LoVo (cell line): ENCODE measurements at regions not wholly inside any gene's neighbourhood (a gene's known extent, or its start where the extent isn't known, plus 50 kb on each side); places are given as distances from the start of the nearest gene placed in this dataset.

Experiments used
- DNase-seq: peaks from one replicate; pipeline ENCODE4 v3.0.0-alpha.2; 2016; ENCODE audit warnings: low spot score

DNA sequence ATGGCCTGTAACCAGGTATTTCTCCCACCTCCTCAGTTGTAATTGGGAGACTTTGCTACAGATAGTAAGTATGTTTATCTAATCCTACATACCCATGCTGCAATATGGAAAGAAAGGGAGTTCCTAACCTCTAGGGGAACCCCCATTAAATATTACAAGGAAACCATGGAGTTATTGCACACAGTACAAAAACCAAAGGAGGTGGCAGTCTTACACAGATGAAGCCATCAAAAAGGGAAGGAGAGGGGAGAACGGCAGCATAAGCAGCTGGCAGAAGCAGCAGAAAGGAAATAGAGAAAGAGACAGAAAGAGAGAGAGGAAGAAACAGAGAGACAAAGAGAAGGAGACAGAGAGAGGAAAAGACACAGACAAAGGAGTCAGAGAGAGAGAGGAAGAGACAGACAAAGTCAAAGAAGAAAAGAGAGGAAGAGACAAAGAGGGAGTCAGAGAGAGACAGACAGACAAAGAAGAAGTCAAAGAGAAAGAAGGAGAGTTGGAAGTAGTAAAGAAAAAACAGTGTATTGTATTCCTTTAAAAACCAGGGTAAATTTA, 142.9 kb downstream of the FASLG start:
- DNase-seq = no peak

DNA sequence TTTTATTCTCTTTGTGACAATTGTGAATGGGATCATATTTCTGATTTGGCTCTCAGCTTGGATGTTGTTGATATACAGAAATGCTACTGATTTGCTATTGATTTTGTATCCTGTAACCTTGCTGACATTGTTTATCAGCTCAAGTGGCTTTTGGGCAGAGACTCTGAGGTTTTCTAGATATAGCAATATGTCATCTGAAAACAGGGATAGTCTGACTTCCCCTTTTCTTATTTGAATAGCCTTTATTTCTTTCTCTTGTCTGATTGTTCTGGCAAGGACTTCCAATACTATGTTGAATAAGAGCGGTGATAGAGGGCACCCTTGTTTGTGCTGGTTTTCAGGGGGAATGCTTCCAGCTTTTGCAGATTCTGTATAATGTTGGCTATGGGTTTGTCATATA, 150.8 kb downstream of the FASLG start:
- DNase-seq = no peak

DNA sequence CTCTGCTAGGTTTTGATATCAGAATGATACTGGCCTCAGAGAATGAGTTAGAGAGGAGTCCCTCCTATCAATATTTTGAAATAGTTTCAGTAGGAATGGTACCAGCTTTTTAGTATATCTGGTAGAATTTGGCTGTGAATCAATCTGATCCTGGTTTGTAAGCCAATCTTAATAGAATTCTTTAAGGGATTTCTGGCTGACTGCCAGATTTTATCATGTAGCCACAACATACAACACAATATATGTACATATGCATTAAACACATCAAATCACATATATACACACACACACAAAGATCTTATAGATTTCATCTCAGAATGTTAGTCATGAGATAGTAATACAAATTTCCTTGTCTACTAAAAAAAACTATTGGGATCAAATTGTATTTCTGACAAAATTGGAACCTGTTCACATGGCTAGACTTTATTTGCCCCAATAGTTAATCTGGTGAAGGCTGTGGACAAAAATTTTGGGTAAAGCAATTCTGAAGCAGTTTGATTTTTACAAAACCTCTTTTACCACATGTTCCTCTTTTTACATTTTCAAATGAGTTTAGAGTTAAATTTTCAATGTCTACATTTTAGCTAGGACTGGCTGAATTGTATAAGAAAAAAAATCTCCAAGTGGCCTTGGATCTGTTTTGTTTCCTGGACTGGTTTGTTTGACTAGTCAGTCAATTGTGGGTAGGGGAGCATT, 151.7 kb downstream of the FASLG start:
- DNase-seq = no peak

DNA sequence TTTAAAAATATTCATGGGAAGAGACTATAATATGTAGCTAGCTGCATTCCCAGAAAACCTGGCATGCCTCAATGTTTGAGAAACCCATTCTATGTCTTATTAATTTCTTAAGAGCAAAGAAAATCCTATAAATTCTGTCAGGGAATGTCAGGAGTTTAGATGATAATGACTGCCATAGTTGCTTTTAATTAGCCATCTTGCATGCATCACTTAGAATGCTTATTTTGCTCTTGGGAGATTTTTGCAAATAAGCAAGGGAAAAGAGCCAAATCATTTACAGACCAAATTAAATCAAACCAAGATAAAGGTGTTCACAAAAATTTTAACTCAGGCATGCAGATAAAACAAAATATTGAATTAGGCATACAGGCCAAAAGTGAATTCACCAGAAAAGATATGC, 152.8 kb downstream of the FASLG start:
- DNase-seq = no peak

DNA sequence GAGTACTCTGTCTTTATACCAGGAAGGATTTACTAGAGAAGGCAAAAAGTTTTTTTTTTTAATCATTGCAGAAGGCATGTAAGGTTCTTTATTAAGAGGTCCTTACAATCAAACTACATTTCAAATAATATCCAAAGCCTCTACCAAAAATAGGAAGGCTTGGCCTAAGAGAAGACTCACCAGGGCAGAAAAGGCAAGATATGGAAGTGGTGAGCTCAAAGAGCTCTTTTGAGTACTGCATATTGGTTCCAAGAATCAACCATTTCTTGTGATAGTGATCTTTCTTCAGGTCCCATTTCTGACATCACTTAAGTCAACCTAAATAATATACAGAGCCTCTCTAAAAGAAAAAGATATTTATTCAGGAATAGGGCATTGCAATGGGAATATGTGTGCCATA, 153.2 kb downstream of the FASLG start:
- DNase-seq = no peak

DNA sequence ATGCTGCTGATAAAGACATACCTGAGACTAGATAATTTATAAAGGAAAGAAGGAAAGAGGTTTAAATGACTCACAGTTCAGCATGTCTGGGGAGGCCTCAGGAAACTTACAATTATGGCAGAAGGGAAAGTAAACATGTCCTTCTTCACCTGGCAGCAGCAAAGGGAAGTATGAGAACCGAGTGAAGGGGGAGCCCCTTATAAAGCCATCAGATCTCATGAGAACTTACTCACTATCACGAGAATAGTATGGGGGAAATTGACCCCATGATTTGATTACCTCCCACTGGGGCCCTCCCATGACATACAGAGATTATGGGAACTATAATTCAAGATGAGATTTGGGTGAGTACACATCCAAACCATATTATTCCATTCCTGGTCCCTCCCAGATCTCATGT, 154.4 kb downstream of the FASLG start:
- no peak for DNase-seq

DNA sequence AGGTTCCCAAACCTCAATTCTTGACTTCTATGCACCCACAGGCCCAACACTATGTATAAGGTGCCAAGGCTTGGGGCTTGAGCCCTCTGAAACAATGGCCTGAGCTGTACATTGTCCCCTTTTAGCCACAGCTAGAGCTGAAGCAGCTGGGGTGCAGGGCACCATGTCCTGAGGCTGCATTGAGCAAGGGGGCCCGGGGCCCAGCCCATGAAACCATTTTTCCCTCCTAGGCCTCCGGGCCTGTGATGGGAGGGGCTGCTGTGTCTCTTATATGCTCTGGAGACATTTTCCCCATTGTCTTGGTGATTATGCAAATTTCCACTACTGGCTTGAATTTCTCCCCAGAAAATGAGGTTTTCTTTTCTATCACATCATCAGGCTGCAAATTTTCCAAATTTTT, 155.5 kb downstream of the FASLG start:
- no peak for DNase-seq

DNA sequence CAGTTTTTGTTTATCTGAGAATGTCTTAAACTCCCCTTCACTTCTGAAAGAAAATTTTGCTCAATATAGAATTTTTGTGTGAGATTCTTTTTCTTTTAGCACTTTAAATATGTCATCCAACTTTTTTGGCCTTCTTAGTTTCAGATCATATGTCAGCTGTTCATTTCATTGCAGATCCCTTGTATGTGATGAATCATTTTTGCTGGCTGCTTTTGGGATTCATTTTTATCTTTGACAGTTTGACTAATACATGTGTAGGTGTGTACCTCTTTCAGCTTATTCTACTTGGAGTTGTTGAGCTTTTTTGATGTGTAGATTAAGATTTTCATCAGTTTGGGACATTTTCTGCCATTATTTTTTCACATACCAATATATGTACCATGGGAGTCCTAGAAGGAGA, 156.8 kb downstream of the FASLG start:
- no peak for DNase-seq

DNA sequence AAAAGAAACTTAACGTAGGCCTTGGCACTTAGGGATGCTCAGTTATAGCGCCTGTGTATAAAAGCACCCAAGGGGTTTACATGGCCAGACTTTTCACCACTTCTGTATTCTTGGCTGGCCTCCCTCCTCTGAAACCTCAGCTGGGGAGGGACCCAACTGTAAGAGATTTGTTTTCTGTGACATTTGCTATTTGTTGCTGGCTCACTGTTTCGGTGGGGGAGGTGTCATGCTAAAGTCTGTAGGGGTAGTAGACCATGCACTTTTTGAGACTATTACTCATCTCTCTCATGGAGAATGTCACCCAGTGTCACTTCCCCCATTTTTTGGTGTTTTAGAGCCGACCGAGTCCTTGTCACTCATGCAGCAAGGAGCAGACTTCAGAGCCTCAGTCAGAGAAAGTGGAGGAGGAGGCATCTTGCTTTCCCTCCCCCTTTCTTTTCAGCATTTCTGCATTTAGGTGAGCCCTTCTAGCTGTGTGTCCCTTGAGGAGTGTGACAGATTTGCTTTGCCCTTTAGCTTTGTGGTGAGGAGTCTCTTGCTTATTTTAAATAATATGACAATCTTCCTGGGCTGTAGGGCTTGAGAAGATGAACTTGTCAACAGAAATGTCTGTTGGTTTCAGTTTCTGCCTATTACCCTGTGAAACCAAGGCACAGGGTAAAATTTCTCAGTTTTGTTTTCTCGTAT, 160.1 kb downstream of the FASLG start:
- DNase-seq = no peak

DNA sequence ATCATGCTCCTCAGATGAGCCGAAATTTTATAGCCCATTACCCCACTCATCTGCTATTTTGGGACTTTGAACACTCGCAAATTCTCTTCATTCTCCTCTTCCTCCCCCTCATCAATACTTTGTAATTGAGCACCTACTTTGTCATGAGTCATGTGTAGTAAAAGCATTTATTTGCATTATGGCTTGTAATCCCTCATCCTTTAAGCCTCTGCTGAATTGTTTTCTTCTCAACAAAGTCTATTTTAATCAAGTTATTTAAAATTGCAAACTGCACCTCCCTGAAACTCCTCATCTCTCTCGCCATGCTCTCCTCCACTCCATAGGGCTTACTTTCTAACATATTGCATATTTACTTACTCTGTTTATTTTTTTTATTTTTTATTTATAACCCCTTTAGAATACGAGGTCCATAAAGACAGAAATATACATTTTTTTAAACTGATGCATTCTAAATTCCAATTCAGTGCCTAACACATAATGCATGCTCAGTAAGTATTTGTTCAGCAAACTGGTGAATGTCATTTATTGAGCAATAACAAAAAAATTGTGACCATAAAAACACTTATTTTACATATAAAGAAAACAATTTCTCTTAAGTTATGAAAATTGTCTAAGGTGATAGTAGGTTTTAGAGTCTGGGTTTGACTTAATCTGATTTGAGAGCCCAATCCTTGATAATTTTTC, 161.7 kb downstream of the FASLG start:
- no peak for DNase-seq

DNA sequence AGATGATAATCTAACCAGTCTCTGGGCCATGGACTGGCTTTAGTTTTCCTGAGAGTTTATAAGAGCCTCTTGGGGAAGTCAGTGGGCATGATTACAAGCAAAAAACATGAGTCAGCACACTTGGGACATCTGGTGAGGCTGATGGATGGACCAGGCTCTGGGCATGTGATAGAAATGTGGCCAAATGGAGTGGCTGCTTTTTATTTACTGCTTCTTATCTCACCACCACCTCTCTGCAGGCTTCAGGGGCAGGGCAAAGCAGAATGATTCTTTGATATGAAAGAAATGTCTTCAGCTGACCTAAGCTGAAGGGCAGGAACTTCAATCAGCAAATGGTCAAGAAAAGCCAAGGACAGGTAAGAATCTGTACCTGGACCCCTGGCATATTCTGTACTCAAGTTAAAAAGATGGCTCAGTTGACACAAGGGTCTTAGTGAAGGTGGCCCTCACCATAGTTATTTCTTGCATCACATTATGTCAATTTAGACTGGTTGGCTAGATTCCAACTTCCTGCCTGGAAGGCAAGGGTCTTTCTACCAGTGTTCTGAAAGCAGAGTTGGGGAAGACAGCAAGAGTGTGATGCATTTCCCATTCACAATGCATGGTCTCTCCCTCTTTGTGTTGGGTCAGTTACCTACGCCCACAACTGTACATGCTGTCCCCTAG, 162.8 kb downstream of the FASLG start:
- no peak for DNase-seq

DNA sequence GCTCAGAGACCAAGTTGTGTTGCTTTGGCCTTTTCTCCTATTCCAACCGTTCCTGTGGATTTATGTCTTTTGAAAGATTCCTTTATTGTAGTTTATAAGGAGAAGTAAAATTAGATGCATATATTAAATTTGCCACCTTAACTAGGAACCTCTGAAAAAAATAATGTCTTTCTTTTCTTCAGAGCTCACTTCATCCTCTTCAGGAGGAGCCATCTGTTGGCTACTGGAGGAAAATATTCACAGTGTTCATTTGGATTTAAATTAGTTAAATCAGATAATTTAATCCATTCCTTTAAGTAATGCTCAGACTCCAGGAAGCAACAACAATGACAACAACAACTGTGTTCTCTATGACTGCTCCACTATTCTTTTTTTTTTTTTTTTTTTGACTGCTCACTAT, 164.0 kb downstream of the FASLG start:
- DNase-seq = no peak

DNA sequence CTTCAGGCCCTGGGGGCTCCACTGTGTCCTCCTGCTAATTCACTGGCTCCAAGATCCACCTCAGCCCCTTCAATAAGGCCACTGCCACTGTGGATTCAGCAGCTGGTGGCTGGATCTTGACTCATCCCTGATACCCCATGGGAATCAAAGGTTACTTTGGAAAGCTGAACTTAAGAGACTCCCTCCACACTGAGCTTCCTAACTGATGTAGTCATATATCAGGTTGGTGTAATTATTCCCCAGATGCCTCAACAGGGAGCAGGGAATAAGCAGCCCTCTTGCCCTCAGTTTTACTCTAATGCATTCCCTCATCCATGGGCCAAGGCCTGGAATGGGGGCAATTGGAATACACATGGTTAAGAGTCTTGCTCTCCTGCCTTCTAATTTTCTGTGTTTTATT, 164.6 kb downstream of the FASLG start:
- no peak for DNase-seq

DNA sequence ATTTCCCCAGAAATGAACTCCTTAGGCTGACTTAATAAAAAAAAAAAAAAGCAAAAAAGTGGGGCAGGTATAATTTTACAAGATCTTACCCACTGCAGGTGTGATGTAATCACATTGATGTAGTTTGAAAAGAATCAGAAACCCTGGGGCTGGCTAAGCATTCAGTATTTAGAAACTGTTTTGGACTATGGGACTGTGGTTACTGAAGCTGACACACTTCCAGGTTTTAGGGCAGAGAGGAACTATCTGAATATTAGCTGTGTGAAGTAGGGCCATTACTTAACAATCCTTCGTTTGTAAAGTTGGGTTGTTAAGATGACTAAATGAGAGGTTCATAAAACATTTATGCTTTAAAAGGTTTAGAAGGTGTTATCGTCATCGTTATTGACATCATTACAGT, 165.3 kb downstream of the FASLG start:
- no peak for DNase-seq

DNA sequence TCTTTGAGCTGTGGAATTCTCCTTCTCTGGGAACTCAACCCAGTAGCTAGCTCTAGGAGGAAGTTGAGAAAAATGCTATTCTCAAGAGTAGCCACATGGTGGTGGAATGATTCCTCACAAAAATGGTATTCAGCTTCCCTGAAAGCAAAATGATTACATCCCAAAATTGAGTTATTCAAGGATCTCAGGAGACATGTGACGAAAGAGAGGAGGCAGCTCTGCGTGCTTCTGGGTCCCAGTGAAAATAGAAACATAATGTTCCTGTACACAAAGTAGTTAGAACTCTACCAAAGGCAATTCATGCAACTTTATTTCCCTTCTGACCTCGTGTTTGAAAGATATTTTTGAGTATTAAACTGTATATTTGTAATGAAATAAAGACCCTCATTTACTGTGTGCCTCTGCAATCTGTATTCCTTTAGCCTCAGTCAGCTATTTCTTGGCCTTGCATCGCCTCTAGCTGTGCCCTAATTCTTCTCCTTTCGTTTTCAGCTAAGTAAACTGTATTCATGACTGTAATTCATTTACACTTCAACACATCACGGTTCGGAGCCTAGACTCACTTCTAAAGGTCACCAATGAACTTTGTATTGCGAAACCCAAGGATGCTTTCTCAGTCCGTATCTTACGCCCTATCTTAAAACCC, 167.3 kb downstream of the FASLG start:
- peak; percentile 63 for DNase-seq

DNA sequence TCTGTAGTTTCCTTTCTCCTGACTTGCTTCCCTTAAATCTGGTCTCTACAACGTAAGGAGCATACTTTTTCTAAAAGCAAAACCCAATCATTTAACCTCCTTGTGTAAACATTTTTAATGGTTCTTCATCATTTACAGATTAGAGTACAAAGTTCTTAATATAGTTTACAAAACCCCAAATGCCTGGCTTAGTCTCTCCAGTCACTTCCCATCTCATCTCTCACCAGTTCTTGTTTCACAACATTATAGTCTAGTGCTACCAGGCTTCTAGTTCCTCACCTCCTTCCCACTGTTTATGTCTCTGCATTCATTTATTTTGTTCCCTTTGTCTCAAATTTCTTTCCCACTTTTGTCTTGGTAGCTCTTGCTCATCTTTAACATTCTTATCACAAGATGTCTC, 168.4 kb downstream of the FASLG start:
- DNase-seq = no peak

DNA sequence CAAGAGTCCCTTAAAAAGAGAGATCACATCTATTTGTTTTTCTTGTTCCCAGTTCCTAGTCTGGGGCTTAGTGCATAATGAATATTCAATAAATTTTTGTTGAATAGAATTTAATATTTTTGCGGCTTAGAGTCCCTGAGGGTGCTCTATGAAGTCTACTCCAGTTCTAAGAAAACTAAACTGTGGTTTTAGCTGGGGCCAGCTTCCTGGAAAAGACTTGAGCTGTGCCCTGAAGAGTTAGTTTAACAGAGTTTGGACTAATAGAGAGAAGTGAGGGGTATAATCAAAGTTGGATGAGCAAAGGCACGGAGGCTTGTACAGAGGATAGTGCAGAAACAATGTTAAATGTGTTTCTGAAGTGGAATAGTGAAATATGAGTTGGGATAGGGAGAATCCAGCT, 168.9 kb downstream of the FASLG start:
- no peak for DNase-seq

DNA sequence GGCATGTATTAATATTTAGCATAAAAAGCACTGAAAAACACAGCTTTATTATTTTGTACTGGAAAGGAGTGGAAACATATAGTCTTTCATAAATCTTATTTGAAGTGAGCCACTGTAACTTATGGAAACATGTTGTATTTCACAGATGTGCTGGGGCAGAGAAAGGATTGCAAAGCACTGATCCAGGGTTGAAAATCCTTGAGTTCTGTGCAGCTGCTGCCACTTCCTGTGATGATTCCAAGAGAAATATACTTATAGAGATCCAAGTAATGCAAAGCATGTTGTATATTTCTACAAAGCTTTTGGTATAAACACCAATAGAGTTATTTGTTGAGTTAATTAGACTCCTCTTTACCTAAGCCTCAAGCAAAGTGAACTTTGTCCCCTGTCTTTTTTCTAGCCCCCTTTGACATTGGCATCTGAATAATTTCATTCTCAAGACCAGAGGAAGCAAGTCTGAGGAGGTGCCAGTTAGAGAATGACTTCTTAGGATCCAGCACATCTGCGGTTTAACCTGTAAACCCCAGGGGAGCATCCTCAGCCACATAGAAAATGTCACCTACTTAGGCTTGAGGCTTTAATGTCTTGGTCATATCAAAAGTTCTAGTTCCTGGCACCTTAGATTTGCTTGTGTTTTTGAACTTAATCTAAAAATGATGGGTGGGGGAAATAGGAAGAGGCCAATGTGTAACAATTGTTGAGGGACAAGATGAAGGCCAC, 173.3 kb downstream of the FASLG start:
- no peak for DNase-seq

DNA sequence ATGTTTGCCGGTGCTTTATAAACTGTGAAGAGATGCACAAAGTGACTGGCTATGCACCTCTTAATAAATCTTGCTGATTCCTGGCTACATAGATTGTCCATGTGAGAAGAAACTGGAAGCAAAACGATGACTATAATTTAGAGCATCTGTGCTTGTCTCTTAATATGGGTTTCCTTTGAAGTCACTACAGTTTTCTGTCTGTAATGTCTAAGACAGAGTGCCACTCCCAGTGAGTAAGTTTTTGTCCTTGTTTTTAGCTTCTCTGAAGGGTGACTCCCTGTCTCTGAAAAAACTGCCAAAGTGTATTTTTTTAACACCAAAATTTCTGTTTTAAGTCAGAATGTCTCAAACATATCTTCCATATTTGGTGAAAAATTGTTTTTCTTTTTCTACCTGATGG, 175.1 kb downstream of the FASLG start:
- no peak for DNase-seq

DNA sequence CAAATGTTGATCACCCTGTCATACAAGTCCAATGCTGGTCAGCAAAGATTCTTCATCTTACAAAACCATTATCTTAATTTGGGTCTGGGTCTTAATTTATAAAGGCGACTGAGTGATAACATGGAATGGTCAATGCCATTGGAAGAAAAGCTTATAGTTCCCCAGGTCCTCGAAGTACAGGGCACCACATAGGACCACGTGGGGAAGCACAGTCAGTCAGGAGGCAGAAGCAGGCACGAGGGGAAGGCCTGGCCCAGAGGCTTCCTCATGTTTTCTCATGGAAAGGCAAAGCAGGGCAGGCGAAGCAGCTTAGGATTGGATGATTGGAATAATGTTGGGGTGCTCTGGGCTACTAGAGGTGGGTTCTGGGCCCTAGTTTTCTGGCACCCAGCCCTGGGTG, 175.7 kb downstream of the FASLG start:
- no peak for DNase-seq

DNA sequence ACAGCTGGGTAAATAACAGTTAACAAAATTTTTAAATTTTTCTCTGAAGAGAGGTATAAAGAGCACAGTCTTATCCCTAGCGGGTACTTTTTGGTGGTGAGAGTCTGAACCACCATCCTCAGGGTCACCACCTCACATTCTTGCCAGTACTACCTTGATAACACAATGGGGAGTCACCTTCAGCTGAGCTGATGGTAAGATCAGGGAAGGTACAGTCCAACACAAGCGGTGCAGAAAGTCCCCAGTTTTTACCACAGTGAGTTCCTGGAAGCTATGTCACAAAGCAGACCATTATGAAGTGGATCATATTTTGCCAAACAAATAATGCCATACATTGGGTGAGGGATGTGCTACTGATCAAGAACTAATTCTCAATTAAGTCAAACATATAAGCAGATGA, 176.9 kb downstream of the FASLG start:
- DNase-seq = no peak
